HG02642 (cell line): ENCODE measurements at regions not wholly inside any gene's neighbourhood (a gene's known extent, or its start where the extent isn't known, plus 50 kb on each side); places are given as distances from the start of the nearest gene placed in this dataset.

Experiments used
- ATAC-seq: cut with Tn5 transposase; IDR thresholded peaks from one replicate; pipeline ENCODE4 v1.9.1; 2021; ENCODE audit warnings: mild to moderate bottlenecking; ENCODE audit not compliant: unreplicated experiment, poor library complexity

- no peak for ATAC-seq
Observed at GRCh38 chr11:112902361-112903011, 58.7 kb upstream of the NCAM1 start.

- no peak for ATAC-seq
Observed at GRCh38 chr11:112903340-112903739, 57.9 kb upstream of the NCAM1 start.

- ATAC-seq = no peak
Observed at GRCh38 chr11:112911124-112911523, 50.1 kb upstream of the NCAM1 start.
